Activated CD8-positive, alpha-beta memory T cell treated with anti-CD3 and anti-CD28 coated beads for 1 hour (primary cell): ENCODE measurements at regions not wholly inside any gene's neighbourhood (a gene's known extent, or its start where the extent isn't known, plus 50 kb on each side); places are given as distances from the start of the nearest gene placed in this dataset.
"Not testable (repeated sequence)": the region's sequence is repeated elsewhere in the genome, so short reads cannot be mapped to it uniquely, and the experiment has no call there.

Source experiments
- DNase-seq, 2 donors: peaks; one replicate each; pipeline ENCODE4 v3.0.0-alpha.2; 2020; ENCODE audit warnings: low read depth in 1 of 2; ENCODE audit errors: extremely low read depth in 1 of 2

GRCh38 chr4:49117951-49118350, 131.9 kb downstream of the CWH43 start:
- not testable (repeated sequence) for DNase-seq

GRCh38 chr4:49118379-49119212, 132.5 kb downstream of the CWH43 start:
- not testable (repeated sequence) for DNase-seq

GRCh38 chr4:49119345-49119744, 133.3 kb downstream of the CWH43 start:
- DNase-seq, result not testable (repeated sequence)

- DNase-seq, result not testable (repeated sequence)
Observed at GRCh38 chr4:49120042-49120779, 134.1 kb downstream of the CWH43 start.

GRCh38 chr4:49120804-49121203, 134.7 kb downstream of the CWH43 start:
- not testable (repeated sequence) for DNase-seq

GRCh38 chr4:49126443-49126842, 140.4 kb downstream of the CWH43 start:
- not testable (repeated sequence) for DNase-seq

GRCh38 chr4:49126858-49127257, 140.8 kb downstream of the CWH43 start:
- not testable (repeated sequence) for DNase-seq

- DNase-seq, result not testable (repeated sequence)
Observed at GRCh38 chr4:49129385-49129784, 143.3 kb downstream of the CWH43 start.

- not testable (repeated sequence) for DNase-seq
Observed at GRCh38 chr4:49129870-49130269, 143.8 kb downstream of the CWH43 start.

- DNase-seq, result not testable (repeated sequence)
Observed at GRCh38 chr4:49130724-49131123, 144.6 kb downstream of the CWH43 start.

GRCh38 chr4:49137043-49137442, 151.0 kb downstream of the CWH43 start:
- not testable (repeated sequence) for DNase-seq

GRCh38 chr4:49137961-49138360, 151.9 kb downstream of the CWH43 start:
- not testable (repeated sequence) for DNase-seq

- DNase-seq, result not testable (repeated sequence)
Observed at GRCh38 chr4:49138818-49139217, 152.7 kb downstream of the CWH43 start.

GRCh38 chr4:49139513-49139912, 153.4 kb downstream of the CWH43 start:
- not testable (repeated sequence) for DNase-seq

- DNase-seq, result peak in 1 of 2 donors; percentile 1
Observed at GRCh38 chr4:49140351-49140750, 154.3 kb downstream of the CWH43 start.

GRCh38 chr4:49141955-49142354, 155.9 kb downstream of the CWH43 start:
- not testable (repeated sequence) for DNase-seq

GRCh38 chr4:49147143-49147542, 161.1 kb downstream of the CWH43 start:
- not testable (repeated sequence) for DNase-seq

GRCh38 chr4:49147596-49147995, 161.5 kb downstream of the CWH43 start:
- DNase-seq, result not testable (repeated sequence)

- DNase-seq, result not testable (repeated sequence)
Observed at GRCh38 chr4:49149006-49149975, 163.2 kb downstream of the CWH43 start.

GRCh38 chr4:49150351-49151083, 164.4 kb downstream of the CWH43 start:
- not testable (repeated sequence) for DNase-seq
